ENCODE measurements at regions not wholly inside any gene's neighbourhood (a gene's known extent, or its start where the extent isn't known, plus 50 kb on each side); places are given as distances from the start of the nearest gene placed in this dataset.

GRCh38 chr7:69017208-69017607 is 581.1 kb upstream of the AUTS2 start:
- TF ChIP-seq CTCF (IDR thresholded peaks at IDR 0.05): no peak
- no peak for TF ChIP-seq POLR2AphosphoS5 (IDR thresholded peaks at IDR 0.05)
- no peak for TF ChIP-seq POLR2A (IDR thresholded peaks at IDR 0.05)
- TF ChIP-seq EP300 (IDR thresholded peaks at IDR 0.05): no peak
